ENCODE measurements at regions not wholly inside any gene's neighbourhood (a gene's known extent, or its start where the extent isn't known, plus 50 kb on each side); places are given as distances from the start of the nearest gene placed in this dataset.

DNA sequence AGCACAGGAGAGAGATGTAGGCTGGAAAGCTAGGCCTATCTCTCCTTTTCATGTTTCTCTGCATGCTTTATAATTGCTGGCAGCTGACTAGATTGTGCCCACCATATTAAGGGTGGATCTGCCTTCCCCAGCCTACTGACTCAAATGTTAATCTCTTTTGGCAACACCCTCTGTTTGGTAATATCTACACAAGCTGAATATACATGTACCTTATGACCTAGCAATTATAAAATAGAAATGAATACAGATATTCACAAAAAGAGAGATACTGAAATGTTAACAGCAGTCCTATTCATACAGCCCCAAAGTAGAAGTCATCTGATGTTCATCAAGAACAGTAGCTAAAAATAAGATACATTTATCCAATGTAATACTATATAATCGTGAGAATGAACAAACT, 429.6 kb downstream of the EPM2A start:
- no peak for TF ChIP-seq POLR2A (IDR thresholded peaks at IDR 0.05)
- TF ChIP-seq, protein P1, sequence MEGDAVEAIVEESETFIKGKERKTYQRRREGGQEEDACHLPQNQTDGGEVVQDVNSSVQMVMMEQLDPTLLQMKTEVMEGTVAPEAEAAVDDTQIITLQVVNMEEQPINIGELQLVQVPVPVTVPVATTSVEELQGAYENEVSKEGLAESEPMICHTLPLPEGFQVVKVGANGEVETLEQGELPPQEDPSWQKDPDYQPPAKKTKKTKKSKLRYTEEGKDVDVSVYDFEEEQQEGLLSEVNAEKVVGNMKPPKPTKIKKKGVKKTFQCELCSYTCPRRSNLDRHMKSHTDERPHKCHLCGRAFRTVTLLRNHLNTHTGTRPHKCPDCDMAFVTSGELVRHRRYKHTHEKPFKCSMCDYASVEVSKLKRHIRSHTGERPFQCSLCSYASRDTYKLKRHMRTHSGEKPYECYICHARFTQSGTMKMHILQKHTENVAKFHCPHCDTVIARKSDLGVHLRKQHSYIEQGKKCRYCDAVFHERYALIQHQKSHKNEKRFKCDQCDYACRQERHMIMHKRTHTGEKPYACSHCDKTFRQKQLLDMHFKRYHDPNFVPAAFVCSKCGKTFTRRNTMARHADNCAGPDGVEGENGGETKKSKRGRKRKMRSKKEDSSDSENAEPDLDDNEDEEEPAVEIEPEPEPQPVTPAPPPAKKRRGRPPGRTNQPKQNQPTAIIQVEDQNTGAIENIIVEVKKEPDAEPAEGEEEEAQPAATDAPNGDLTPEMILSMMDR (IDR thresholded peaks at IDR 0.05): no peak
